ENCODE measurements at regions not wholly inside any gene's neighbourhood (a gene's known extent, or its start where the extent isn't known, plus 50 kb on each side); places are given as distances from the start of the nearest gene placed in this dataset.

DNA sequence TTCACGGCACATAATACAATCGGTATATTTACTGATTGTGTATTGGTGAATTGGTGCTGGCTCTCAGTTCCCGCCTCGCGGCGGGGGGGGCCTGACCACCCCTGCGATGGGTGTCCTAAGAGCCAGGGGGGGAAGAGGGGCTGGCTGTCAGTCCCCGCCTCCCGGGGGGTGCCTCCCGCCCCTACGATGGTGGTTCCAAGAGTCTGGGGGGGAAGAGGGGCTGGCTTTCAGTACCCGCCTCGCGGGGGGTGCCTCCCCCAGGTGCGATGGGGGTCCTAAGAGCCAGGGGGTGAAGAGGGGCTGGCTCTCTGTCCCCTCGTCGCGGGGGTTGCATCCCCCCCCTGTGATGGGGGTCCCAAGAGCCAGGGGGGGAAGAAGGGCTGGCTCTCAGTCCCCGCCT, 2321.8 kb upstream of the PCDH20 start:
- H3K36me3 Mint-ChIP-seq (ENCODE audit: insufficient read depth in 1 of 3, low read depth in 3 of 3) = no peaks in the 10 kb centered on the region
- Histone ChIP-seq H3K9ac (ENCODE audit: extremely low read depth, insufficient read length, low read length) (no peak overlapping the region), H2BK20ac (ENCODE audit: low read depth, low read length, poor library complexity, severe bottlenecking) (no peak overlapping the region), H3K9me3 (ENCODE audit: control insufficient read depth, low read depth, low read length) (no peaks in the 10 kb centered on the region), H4K91ac (ENCODE audit: insufficient read length, low read depth, low read length) (no peak overlapping the region), H3K27ac (ENCODE audit: insufficient read length, low read depth, low read length) (no peak overlapping the region), H3K79me1 (ENCODE audit: insufficient read depth, low read depth, low read length, poor library complexity, severe bottlenecking) (no peaks in the 10 kb centered on the region), H2BK15ac (ENCODE audit: low read depth, low read length) (no peak overlapping the region), H2AFZ (ENCODE audit: low read length) (no peak overlapping the region), H3K4me2 (ENCODE audit: insufficient read depth, insufficient read length, low read length) (no peak overlapping the region), H2AK5ac (ENCODE audit: insufficient read length, low read length) (no peak overlapping the region), H3K4me1 (ENCODE audit: insufficient read depth, low read length) (no peaks in the 10 kb centered on the region), H3K18ac (ENCODE audit: insufficient read length, low read depth, low read length) (no peak overlapping the region), H4K8ac (replicated peaks; ENCODE audit: insufficient read length, low read depth, low read length) (no peak overlapping the region), H3K4ac (ENCODE audit: low read depth, low read length) (no peak overlapping the region), H3K56ac (ENCODE audit: insufficient read length, low read depth, low read length) (no peak overlapping the region), H3K23me2 (ENCODE audit: insufficient read length, low read depth, low read length, poor library complexity, severe bottlenecking) (no peaks in the 10 kb centered on the region), H2BK120ac (ENCODE audit: low read depth, low read length, poor library complexity, severe bottlenecking) (no peak overlapping the region), H3T11ph (ENCODE audit: low read length) (no peak overlapping the region), H4K5ac (ENCODE audit: insufficient read length, low read depth, low read length) (no peak overlapping the region), H2BK12ac (ENCODE audit: insufficient read length, low read depth, low read length) (no peak overlapping the region), H3K79me2 (ENCODE audit: insufficient read depth, low read length) (no peaks in the 10 kb centered on the region), H3K27me3 (ENCODE audit: insufficient read depth, low read length) (no peaks in the 10 kb centered on the region), H3K23ac (ENCODE audit: insufficient read length, low read depth, low read length) (no peak overlapping the region), H2BK5ac (ENCODE audit: insufficient read length, low read length) (no peak overlapping the region), H4K20me1 (ENCODE audit: control insufficient read depth, insufficient read depth, insufficient read length) (no peaks in the 10 kb centered on the region), H3K14ac (ENCODE audit: insufficient read depth, low read length) (no peak overlapping the region)
- no peaks in the 10 kb centered on the region for H3K27me3 Mint-ChIP-seq (ENCODE audit: low read depth)
- WGBS (ENCODE audit: extremely low coverage, insufficient read length, low lambda C conversion rate) = no CpG with 5 or more reads among the region's 19 CpGs
- H3K4me3 Mint-ChIP-seq = no peak overlapping the region
- H3K27ac Mint-ChIP-seq = no peak overlapping the region
- peaks cover 0 to 2% of the 10 kb centered on the region in 2 experiments; a peak in 1 of 5 replicates for H3K9me3 Mint-ChIP-seq
- DNase-seq = peak; percentile 10
- no peaks in the 10 kb centered on the region for H3K4me1 Mint-ChIP-seq
- TF ChIP-seq, protein P1, sequence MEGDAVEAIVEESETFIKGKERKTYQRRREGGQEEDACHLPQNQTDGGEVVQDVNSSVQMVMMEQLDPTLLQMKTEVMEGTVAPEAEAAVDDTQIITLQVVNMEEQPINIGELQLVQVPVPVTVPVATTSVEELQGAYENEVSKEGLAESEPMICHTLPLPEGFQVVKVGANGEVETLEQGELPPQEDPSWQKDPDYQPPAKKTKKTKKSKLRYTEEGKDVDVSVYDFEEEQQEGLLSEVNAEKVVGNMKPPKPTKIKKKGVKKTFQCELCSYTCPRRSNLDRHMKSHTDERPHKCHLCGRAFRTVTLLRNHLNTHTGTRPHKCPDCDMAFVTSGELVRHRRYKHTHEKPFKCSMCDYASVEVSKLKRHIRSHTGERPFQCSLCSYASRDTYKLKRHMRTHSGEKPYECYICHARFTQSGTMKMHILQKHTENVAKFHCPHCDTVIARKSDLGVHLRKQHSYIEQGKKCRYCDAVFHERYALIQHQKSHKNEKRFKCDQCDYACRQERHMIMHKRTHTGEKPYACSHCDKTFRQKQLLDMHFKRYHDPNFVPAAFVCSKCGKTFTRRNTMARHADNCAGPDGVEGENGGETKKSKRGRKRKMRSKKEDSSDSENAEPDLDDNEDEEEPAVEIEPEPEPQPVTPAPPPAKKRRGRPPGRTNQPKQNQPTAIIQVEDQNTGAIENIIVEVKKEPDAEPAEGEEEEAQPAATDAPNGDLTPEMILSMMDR (conservative IDR thresholded peaks at IDR 0.05) = no peak
